ENCODE measurements at regions not wholly inside any gene's neighbourhood (a gene's known extent, or its start where the extent isn't known, plus 50 kb on each side); places are given as distances from the start of the nearest gene placed in this dataset.

DNA sequence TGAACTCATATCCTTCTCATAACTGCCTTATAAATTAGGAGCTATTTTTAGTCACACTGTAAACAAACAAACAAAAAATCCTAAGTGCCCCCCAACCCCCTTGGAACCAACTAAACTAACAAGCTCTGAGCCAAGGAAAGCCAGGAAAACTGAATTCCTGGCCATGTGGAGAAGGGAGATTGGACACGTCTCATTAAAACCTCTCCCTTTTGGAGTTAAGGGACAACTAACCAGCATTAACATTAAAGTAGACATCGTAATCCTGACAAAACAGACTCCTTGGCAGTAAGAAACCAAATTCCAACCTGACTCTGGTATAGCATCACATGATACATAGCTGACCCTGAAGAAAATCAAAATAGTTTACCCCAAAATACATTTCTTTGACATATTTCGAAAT is 937.1 kb upstream of the GRIA3 start:
- H3K9ac ChIP-seq (ENCODE audit: low read length): no peak overlapping the region
- H3F3A ChIP-seq (ENCODE audit: insufficient read depth, low read length): no peaks in the 10 kb centered on the region
- H2AFZ ChIP-seq (ENCODE audit: low read length): no peak overlapping the region
- H3K36me3 ChIP-seq (replicated peaks; ENCODE audit: insufficient read depth, low read length): no peaks in the 10 kb centered on the region
- DNase-seq: no peak
- H3K27ac ChIP-seq (ENCODE audit: low read length): no peak overlapping the region
- H3K4me3 ChIP-seq (ENCODE audit: low read length): no peak overlapping the region
- H3K9me3 ChIP-seq (replicated peaks; ENCODE audit: insufficient read depth, low read length): no peaks in the 10 kb centered on the region
- H3K4me1 ChIP-seq (ENCODE audit: low read length): no peaks in the 10 kb centered on the region
- H4K20me1 ChIP-seq (ENCODE audit: insufficient read depth, low read length): no peaks in the 10 kb centered on the region
- H3K4me2 ChIP-seq (ENCODE audit: low read depth, low read length): no peak overlapping the region
- H3K27me3 ChIP-seq (replicated peaks; ENCODE audit: insufficient read depth, low read length): no peaks in the 10 kb centered on the region
- H3K79me2 ChIP-seq (ENCODE audit: low read length): no peaks in the 10 kb centered on the region
- TF ChIP-seq, protein P1, sequence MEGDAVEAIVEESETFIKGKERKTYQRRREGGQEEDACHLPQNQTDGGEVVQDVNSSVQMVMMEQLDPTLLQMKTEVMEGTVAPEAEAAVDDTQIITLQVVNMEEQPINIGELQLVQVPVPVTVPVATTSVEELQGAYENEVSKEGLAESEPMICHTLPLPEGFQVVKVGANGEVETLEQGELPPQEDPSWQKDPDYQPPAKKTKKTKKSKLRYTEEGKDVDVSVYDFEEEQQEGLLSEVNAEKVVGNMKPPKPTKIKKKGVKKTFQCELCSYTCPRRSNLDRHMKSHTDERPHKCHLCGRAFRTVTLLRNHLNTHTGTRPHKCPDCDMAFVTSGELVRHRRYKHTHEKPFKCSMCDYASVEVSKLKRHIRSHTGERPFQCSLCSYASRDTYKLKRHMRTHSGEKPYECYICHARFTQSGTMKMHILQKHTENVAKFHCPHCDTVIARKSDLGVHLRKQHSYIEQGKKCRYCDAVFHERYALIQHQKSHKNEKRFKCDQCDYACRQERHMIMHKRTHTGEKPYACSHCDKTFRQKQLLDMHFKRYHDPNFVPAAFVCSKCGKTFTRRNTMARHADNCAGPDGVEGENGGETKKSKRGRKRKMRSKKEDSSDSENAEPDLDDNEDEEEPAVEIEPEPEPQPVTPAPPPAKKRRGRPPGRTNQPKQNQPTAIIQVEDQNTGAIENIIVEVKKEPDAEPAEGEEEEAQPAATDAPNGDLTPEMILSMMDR (IDR thresholded peaks at IDR 0.05; ENCODE audit: low read length): no peak
- TF ChIP-seq EZH2 (optimal IDR thresholded peaks at IDR 0.05; ENCODE audit: low read depth, low read length): no peak
- TF ChIP-seq EZH2phosphoT487 (IDR thresholded peaks at IDR 0.05; ENCODE audit: low read length): no peak
- no peaks in the 10 kb centered on the region for H3K9me2 ChIP-seq (replicated peaks; ENCODE audit: insufficient read depth, low read length)

DNA sequence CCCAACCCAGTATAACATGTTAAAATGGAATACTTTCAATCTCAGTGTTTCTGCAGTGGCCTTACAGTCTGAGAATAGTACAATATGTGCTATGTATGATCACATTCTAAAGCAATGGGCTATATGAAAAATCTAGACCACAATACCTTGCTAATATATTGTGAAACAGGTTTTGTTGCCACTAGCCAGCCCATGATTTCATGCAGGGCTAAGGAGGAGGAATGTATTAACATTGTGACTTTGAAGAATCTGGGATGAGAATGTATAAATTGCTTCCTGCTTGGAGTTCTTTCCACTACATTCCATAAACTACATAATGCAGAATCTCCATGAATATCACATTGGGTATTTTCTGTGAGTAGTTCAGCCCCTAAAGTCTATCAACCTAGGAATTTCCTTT is 935.4 kb upstream of the GRIA3 start:
- no peaks in the 10 kb centered on the region for H3K9me3 ChIP-seq (replicated peaks; ENCODE audit: insufficient read depth, low read length)
- H3K4me1 ChIP-seq (ENCODE audit: low read length): no peaks in the 10 kb centered on the region
- no peaks in the 10 kb centered on the region for H3F3A ChIP-seq (ENCODE audit: insufficient read depth, low read length)
- H3K27me3 ChIP-seq (replicated peaks; ENCODE audit: insufficient read depth, low read length): no peaks in the 10 kb centered on the region
- no peak overlapping the region for H3K4me2 ChIP-seq (ENCODE audit: low read depth, low read length)
- no peak overlapping the region for H3K9ac ChIP-seq (ENCODE audit: low read length)
- no peaks in the 10 kb centered on the region for H3K9me2 ChIP-seq (replicated peaks; ENCODE audit: insufficient read depth, low read length)
- no peak overlapping the region for H2AFZ ChIP-seq (ENCODE audit: low read length)
- no peak overlapping the region for H3K27ac ChIP-seq (ENCODE audit: low read length)
- no peaks in the 10 kb centered on the region for H3K79me2 ChIP-seq (ENCODE audit: low read length)
- no peak overlapping the region for H3K4me3 ChIP-seq (ENCODE audit: low read length)
- no peaks in the 10 kb centered on the region for H4K20me1 ChIP-seq (ENCODE audit: insufficient read depth, low read length)
- no peaks in the 10 kb centered on the region for H3K36me3 ChIP-seq (replicated peaks; ENCODE audit: insufficient read depth, low read length)
- TF ChIP-seq EZH2phosphoT487 (IDR thresholded peaks at IDR 0.05; ENCODE audit: low read length) (no peak), EZH2 (optimal IDR thresholded peaks at IDR 0.05; ENCODE audit: low read depth, low read length) (no peak)
- TF ChIP-seq, protein P1 (IDR thresholded peaks at IDR 0.05; ENCODE audit: low read length): no peak
- no peak for DNase-seq

DNA sequence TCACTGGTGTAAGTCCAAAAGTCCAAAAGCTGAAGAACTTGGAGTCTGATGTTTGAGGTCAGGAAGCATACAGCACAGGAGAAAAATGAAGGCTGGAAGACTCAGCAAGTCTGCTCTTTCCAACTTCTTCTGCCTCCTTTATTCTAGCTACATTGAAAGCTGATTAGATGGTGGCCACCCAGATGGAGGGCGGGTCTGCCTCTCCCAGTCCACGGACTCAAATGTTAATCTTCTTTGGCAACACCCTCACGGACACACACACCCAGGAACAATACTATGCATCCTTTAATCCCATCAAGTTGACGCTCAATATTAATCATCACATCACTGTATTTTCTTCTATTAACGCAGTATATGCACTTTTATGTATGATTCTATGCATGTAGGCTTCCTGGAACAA is 931.6 kb upstream of the GRIA3 start:
- Histone ChIP-seq H3K27me3 (replicated peaks; ENCODE audit: insufficient read depth, low read length) (no peaks in the 10 kb centered on the region), H3K27ac (ENCODE audit: low read length) (no peak overlapping the region), H4K20me1 (ENCODE audit: insufficient read depth, low read length) (no peaks in the 10 kb centered on the region), H3K4me1 (ENCODE audit: low read length) (no peaks in the 10 kb centered on the region), H3K36me3 (replicated peaks; ENCODE audit: insufficient read depth, low read length) (no peaks in the 10 kb centered on the region), H3K9me2 (replicated peaks; ENCODE audit: insufficient read depth, low read length) (no peaks in the 10 kb centered on the region), H3K4me2 (ENCODE audit: low read depth, low read length) (no peak overlapping the region), H3K4me3 (ENCODE audit: low read length) (no peak overlapping the region), H3F3A (ENCODE audit: insufficient read depth, low read length) (no peaks in the 10 kb centered on the region), H3K9ac (ENCODE audit: low read length) (no peak overlapping the region), H3K9me3 (replicated peaks; ENCODE audit: insufficient read depth, low read length) (no peaks in the 10 kb centered on the region), H3K79me2 (ENCODE audit: low read length) (no peaks in the 10 kb centered on the region), H2AFZ (ENCODE audit: low read length) (no peak overlapping the region)
- no peak for TF ChIP-seq EZH2 (optimal IDR thresholded peaks at IDR 0.05; ENCODE audit: low read depth, low read length)
- TF ChIP-seq, protein P1 (IDR thresholded peaks at IDR 0.05; ENCODE audit: low read length): no peak
- no peak for TF ChIP-seq EZH2phosphoT487 (IDR thresholded peaks at IDR 0.05; ENCODE audit: low read length)
- no peak for DNase-seq
